ENCODE measurements at regions not wholly inside any gene's neighbourhood (a gene's known extent, or its start where the extent isn't known, plus 50 kb on each side); places are given as distances from the start of the nearest gene placed in this dataset.
A peak's percentile ranks its signal among the peaks of the same experiment; 100 is the strongest.

- DNase-seq: no peak
These were observed 583.3 kb downstream of the PLCL1 start for GRCh38 chr2:198387677-198388076.

- no peak for DNase-seq
These were observed 581.5 kb downstream of the PLCL1 start for GRCh38 chr2:198385856-198386255.

- no peak for DNase-seq
These were observed 580.9 kb downstream of the PLCL1 start for GRCh38 chr2:198385326-198385725.

- no peak for DNase-seq
These were observed 579.0 kb downstream of the PLCL1 start for GRCh38 chr2:198383392-198383791.

- DNase-seq: no peak
These were observed 578.4 kb downstream of the PLCL1 start for GRCh38 chr2:198382811-198383210.

- DNase-seq: no peak
These were observed 572.3 kb downstream of the PLCL1 start for GRCh38 chr2:198376677-198377076.

- DNase-seq: no peak
These were observed 570.7 kb downstream of the PLCL1 start for GRCh38 chr2:198375083-198375410.

- DNase-seq: peak; percentile 42 to 48 (median 45)
These were observed 570.1 kb downstream of the PLCL1 start for GRCh38 chr2:198374375-198375082.

- DNase-seq: no peak
These were observed 567.6 kb downstream of the PLCL1 start for GRCh38 chr2:198371921-198372543.

- no peak for DNase-seq
These were observed 566.9 kb downstream of the PLCL1 start for GRCh38 chr2:198371329-198371728.

- no peak for DNase-seq
These were observed 563.7 kb downstream of the PLCL1 start for GRCh38 chr2:198368089-198368488.

GRCh38 chr2:198362740-198363139 is 558.3 kb downstream of the PLCL1 start:
- no peak for DNase-seq

- no peak for DNase-seq
These were observed 554.9 kb downstream of the PLCL1 start for GRCh38 chr2:198359308-198359707.

- DNase-seq: no peak
These were observed 551.8 kb downstream of the PLCL1 start for GRCh38 chr2:198356157-198356556.

GRCh38 chr2:198351647-198352046 is 547.3 kb downstream of the PLCL1 start:
- no peak for DNase-seq

- no peak for DNase-seq
These were observed 543.6 kb downstream of the PLCL1 start for GRCh38 chr2:198347946-198348345.

GRCh38 chr2:198347349-198347748 is 543.0 kb downstream of the PLCL1 start:
- no peak for DNase-seq

- DNase-seq: no peak
These were observed 539.1 kb downstream of the PLCL1 start for GRCh38 chr2:198343471-198343870.

- DNase-seq: no peak
These were observed 536.5 kb downstream of the PLCL1 start for GRCh38 chr2:198340846-198341245.

GRCh38 chr2:198339116-198339515 is 534.7 kb downstream of the PLCL1 start:
- DNase-seq: no peak

GRCh38 chr2:198337368-198337767 is 533.0 kb downstream of the PLCL1 start:
- DNase-seq: no peak

- DNase-seq: no peak
These were observed 524.1 kb downstream of the PLCL1 start for GRCh38 chr2:198328454-198328853.

- DNase-seq: no peak
These were observed 523.1 kb downstream of the PLCL1 start for GRCh38 chr2:198327526-198327925.

- DNase-seq: peak in 1 of 3 donors; percentile 29
These were observed 522.0 kb downstream of the PLCL1 start for GRCh38 chr2:198326431-198326830.

- DNase-seq: no peak
These were observed 521.0 kb downstream of the PLCL1 start for GRCh38 chr2:198325359-198325758.

Measured in suppressor macrophage treated with lipopolysaccharide for 1 hour (primary cell).